ENCODE measurements at regions not wholly inside any gene's neighbourhood (a gene's known extent, or its start where the extent isn't known, plus 50 kb on each side); places are given as distances from the start of the nearest gene placed in this dataset.

GRCh38 chr5:136799806-136800372 lies 434.5 kb upstream of the TRPC7 start:
- TF ChIP-seq EP300 (IDR thresholded peaks at IDR 0.05) (no peak), CTCF (IDR thresholded peaks at IDR 0.05) (no peak), POLR2AphosphoS5 (IDR thresholded peaks at IDR 0.05) (no peak), POLR2A (IDR thresholded peaks at IDR 0.05) (no peak)
